ENCODE measurements at regions not wholly inside any gene's neighbourhood (a gene's known extent, or its start where the extent isn't known, plus 50 kb on each side); places are given as distances from the start of the nearest gene placed in this dataset.

DNA sequence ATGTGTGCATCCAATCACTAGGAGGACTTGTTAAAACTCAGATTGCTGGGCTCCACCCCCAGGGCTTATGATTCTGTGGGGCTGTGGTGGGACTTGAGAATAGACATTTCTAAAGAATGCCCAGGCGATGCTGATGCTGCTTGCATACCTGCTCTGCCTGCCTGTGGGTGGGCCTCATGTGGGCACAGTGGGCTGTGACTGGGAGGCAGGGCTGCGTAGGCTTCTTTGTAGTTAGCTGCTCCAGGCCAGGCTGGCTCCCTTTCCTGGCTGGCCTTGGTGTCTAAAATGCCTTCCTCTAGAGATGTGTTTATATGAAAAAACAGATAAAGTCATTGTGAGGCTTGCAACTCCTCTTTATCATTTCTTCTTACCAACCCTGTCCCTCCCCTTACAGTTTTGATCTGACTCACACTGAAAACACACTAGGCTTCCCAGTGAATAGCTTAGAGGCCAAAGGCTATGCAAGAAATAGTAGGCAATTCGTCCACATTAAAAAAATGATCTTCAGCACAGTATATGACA lies 495.5 kb upstream of the MAP3K7 start:
- TF ChIP-seq GATA3 (IDR thresholded peaks at IDR 0.05; ENCODE audit: low read depth, low read length), result no peak
- no peak for TF ChIP-seq GATA2 (IDR thresholded peaks at IDR 0.05; ENCODE audit: low read depth, low read length)

DNA sequence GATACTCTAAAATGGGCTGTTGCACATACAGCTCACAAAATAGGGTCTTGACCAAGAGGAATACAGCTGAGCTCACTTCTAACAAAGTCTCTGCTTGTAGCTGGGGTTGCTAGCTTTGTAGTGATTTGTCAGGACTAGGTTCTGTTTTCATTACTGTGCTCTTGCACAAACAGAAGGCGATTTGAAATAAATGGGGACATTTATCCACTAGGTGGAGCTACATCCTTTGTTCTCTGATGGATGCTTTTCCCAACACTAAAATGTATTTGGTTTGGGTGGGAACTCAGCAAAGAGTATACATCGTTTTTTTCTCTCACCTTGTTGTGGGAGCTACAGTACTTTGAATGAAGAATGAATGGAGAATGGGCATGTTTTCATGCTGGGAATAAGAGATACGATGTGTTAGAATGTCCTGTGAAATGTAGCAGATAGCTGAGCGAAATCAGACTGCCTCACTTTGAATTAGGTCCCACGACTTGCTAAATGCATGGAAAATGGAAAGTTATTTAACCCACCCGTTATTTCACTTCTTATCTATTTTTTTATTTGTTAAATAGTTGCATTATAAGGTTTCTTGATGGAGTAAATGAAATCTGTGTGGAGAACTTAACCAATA lies 494.7 kb upstream of the MAP3K7 start:
- no peak for TF ChIP-seq GATA3 (IDR thresholded peaks at IDR 0.05; ENCODE audit: low read depth, low read length)
- TF ChIP-seq GATA2 (IDR thresholded peaks at IDR 0.05; ENCODE audit: low read depth, low read length), result no peak

DNA sequence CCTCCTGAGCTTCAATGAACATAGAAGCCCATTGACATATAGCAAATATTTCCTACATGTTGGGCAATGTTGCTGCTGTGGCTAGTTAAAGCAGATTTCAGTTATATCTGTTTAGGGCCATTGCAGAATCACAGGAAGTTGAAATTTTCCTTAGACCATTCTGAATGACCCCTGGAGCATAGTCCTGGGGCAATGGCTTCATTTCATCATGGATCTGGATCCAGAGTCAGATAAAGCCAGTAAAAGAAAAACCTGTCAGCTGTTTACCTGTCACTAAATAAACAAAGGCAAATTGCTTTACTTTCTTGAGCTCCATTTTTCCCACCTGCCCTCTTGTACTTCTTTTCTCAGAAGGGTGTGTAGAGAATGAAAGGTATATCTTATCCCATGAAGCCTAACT lies 494.0 kb upstream of the MAP3K7 start:
- TF ChIP-seq GATA3 (IDR thresholded peaks at IDR 0.05; ENCODE audit: low read depth, low read length), result no peak
- TF ChIP-seq GATA2 (IDR thresholded peaks at IDR 0.05; ENCODE audit: low read depth, low read length), result no peak

DNA sequence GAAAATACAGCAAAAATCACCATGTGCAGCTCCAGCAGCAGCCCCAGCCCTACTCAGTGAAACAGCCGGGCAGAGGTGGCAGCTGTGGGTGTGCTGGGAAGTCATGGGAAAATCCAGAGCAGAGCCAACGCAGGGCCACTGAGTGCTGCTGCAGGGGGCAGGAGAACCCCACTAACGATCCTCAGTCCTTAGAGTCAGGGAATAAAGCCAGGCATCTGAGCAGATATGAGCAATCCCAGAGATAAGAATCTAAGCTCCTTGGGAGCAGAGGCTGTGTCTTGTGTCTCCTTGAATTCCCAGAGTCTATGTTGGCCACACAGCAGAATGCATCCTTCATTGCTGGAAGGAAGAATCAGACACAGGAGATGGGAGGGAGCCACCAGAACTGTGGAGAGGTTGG lies 493.1 kb upstream of the MAP3K7 start:
- TF ChIP-seq GATA2 (IDR thresholded peaks at IDR 0.05; ENCODE audit: low read depth, low read length) (no peak), GATA3 (IDR thresholded peaks at IDR 0.05; ENCODE audit: low read depth, low read length) (no peak)

DNA sequence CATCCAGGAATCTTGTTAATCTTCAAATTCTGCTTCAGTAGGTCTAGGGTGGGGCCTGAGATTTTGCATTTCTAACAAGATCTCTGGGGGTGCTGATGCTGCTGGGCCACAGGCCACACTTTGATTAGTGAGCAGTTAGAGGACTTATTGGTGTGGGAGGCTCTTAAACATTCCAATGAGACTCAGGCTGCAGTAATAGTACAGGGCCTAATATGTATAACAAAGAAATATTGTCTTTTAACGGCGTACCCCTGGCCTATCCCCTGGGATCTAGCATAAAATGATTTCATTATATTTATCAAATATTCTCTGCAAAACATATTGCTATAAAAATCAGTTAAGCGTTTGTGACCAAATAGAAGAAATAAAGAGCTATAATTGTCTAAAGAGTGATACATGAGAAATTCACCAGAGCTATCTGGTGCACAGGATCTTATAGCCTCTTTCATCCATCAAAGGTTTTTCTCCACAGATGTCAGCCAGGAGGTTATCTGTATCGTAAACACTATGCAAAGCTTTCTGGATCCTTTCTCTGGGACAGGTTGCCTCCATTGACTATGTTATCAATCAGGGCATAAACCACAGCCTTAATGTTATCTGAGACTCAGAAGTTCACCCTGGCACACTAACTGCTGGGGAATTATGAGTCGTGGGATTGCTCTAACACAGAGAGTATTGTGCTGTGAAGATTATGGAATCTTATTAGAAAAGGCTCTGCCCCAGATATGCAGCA lies 488.5 kb upstream of the MAP3K7 start:
- no peak for TF ChIP-seq GATA3 (IDR thresholded peaks at IDR 0.05; ENCODE audit: low read depth, low read length)
- TF ChIP-seq GATA2 (IDR thresholded peaks at IDR 0.05; ENCODE audit: low read depth, low read length), result no peak

DNA sequence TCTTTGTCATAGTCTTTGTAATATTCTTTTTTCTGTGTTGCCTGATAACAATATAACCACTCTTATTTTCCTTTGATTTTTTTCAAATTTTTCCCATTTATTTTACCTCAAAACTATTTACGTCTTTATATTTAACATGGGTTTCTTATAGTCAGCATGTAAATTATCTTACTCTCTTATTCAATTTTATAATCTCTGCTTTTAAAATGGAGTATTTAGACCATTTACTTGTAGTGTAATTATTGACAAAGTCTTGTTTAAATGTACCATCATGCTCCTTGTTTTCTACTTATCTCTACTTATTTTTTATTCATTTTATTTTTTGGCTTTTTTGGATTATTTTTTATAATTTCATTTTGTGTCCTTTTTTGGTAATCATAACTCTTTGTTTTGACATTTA lies 476.5 kb upstream of the MAP3K7 start:
- TF ChIP-seq GATA2 (IDR thresholded peaks at IDR 0.05; ENCODE audit: low read depth, low read length), result no peak
- no peak for TF ChIP-seq GATA3 (IDR thresholded peaks at IDR 0.05; ENCODE audit: low read depth, low read length)

DNA sequence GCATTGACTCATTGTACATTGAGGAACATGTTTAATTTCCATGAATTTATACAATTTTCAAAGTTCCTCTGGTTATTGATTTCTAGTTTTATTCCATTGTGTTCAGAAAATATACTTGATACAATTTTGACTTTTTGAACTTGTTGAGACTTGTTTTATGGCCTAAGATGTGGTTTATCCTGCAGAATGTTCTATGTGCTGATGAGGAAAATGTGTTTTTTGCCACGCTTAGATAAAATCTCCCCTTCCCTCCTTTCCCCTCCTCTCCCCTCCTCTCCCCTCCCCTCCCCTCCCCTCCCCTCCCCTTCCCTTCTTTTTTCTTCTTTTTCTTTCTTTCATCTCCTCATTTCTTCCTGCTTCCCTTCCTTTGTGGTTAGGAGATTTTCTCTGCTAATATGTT lies 470.8 kb upstream of the MAP3K7 start:
- no peak for TF ChIP-seq GATA3 (IDR thresholded peaks at IDR 0.05; ENCODE audit: low read depth, low read length)
- no peak for TF ChIP-seq GATA2 (IDR thresholded peaks at IDR 0.05; ENCODE audit: low read depth, low read length)

DNA sequence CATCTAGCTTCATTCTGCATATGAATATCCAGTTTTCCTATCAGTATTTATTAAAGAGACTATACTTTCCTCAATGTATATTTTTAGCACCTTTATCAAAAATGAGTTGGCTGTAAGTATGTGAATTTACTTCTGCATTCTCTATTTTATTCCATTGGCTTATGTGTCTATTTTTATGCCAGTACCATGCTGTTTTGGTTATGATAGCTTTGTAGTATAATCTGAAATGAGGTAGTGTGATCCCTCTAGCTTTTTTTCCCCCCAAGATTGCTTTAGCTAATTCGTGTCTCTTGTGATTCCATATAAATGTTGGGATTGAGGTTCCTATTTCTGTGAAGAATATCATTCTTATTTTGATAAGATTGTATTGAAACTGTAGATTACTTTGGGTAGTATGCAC lies 469.1 kb upstream of the MAP3K7 start:
- no peak for TF ChIP-seq GATA3 (IDR thresholded peaks at IDR 0.05; ENCODE audit: low read depth, low read length)
- TF ChIP-seq GATA2 (IDR thresholded peaks at IDR 0.05; ENCODE audit: low read depth, low read length), result no peak

DNA sequence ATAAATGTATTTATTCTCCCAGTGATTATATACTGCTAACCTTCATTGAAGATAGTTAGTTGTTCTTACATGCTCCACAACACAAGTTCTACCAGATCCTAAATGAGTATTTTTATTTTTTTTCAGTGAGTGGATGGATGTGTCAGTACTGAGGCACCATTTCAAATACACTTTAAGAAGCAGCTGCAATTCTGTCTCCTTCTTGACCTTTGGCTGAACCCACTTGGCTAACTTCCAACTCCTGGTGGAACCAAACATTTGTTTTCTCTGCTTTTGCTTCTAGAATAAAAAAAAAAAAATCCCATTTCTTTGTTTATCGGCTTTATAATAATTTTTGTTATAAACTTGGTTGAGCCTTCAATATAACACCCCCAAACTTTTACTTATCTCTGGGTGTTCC lies 458.3 kb upstream of the MAP3K7 start:
- TF ChIP-seq GATA2 (IDR thresholded peaks at IDR 0.05; ENCODE audit: low read depth, low read length) (no peak), GATA3 (IDR thresholded peaks at IDR 0.05; ENCODE audit: low read depth, low read length) (no peak)

DNA sequence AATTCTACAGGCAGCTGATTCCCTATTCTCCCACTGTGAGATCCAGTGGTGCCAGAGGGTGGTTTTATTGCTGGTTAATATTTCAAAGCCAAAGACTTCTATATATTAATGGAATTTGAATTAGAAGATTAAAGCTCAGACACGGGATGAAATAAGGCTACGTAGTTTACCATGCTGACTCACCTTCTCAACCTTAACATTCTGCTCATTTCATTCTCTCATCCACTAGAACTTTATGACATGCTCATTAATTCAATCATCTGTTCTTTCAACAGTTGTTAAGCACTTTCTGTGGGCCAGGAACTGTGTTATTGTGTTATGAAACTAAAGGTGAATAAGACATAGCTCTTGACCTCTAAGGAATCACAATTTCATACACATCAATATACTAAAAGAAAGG lies 456.9 kb upstream of the MAP3K7 start:
- TF ChIP-seq GATA2 (IDR thresholded peaks at IDR 0.05; ENCODE audit: low read depth, low read length) (no peak), GATA3 (IDR thresholded peaks at IDR 0.05; ENCODE audit: low read depth, low read length) (no peak)

DNA sequence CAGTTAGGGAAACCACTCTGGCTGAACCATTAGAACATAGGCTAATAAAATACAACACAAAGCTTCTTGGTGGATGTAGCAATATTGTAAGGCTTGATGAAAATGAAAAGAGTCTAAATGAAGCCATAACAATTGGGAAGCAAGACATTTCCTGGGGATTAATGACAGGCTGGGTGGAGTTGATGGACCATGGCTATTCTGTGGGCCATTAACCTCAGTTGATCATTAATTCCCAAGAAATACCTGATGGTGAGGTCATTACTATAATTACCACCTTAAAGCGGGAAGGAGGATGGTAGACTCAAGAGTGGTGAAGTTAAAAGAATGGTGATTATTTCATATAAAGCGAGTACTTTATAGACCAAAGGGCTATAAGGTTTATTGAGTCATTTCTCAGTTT lies 455.8 kb upstream of the MAP3K7 start:
- no peak for TF ChIP-seq GATA2 (IDR thresholded peaks at IDR 0.05; ENCODE audit: low read depth, low read length)
- no peak for TF ChIP-seq GATA3 (IDR thresholded peaks at IDR 0.05; ENCODE audit: low read depth, low read length)

DNA sequence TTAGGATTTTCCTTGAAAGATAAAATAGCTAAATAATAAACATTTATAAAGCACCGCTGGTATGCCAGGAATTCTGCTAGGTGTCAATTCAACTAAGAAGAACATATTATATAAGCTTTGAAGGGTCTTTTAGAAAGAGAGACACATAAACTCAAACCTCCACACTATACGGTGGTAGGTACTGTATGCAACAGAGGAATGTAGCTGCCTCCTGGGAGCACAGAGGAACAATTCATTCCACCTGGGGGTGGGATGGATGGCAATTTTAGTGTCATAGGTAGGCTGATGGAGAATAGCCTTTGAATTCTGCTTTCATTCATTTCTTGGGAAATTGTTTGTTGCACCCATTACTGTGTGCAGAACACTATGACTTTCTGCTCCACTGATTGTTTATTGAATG lies 447.1 kb upstream of the MAP3K7 start:
- TF ChIP-seq GATA2 (IDR thresholded peaks at IDR 0.05; ENCODE audit: low read depth, low read length) (no peak), GATA3 (IDR thresholded peaks at IDR 0.05; ENCODE audit: low read depth, low read length) (no peak)

DNA sequence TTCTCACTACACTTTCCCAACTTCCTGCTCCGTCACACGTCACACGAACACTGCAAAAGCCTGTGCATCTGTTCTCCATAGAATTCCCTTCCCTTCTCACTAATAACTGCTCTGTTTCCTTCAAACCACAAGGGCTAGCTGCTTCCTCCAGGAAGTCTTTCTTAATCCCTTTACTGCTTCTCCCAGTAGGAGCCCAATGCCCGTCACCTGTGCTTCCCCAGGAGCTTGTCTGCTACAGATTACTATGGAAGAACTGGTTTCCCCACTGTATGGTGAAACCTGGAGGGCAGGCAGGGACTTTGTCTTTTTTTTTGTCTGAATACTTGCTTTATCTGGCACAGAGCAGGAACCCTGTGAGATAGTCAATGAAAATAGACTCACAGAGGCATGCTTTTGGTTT lies 444.7 kb upstream of the MAP3K7 start:
- TF ChIP-seq GATA2 (IDR thresholded peaks at IDR 0.05; ENCODE audit: low read depth, low read length) (no peak), GATA3 (IDR thresholded peaks at IDR 0.05; ENCODE audit: low read depth, low read length) (no peak)

DNA sequence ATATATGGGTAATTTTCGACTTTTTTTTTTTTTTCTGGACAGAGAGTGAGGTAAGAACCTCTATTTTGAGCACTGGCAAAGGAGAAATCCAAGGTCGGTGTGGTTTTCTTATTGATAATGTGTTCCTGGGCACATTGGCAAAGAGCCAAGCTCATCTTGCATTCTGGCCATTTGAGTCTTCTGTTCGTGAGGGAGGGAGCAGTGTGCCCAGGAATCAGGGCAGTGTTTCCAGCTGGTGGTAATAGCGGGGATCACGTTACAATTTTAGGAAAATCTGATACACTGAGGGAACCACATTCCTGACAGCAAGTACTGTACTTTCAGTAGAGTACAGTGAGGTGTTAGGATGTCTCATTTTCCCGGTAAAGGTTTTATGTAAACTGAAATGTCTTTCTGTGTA lies 442.3 kb upstream of the MAP3K7 start:
- no peak for TF ChIP-seq GATA3 (IDR thresholded peaks at IDR 0.05; ENCODE audit: low read depth, low read length)
- TF ChIP-seq GATA2 (IDR thresholded peaks at IDR 0.05; ENCODE audit: low read depth, low read length), result no peak

DNA sequence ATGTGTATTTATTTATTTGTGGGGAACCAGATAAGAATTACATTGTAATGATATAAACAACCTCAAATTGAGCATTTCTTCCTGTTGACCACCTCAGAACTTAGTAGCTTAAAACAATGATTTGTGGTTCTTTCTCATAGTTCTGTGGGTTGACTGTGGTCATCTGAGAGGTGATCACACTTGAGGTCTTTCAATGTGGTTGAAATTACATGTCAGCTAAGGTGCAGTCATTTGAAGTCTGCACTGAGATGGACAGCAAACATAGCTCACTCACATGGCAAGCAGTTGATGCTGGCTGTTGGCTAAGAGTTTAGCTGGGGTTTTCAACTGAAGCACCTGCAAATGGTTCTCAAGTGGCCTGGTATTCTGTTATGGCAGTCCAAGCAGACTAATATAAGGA lies 436.7 kb upstream of the MAP3K7 start:
- TF ChIP-seq GATA2 (IDR thresholded peaks at IDR 0.05; ENCODE audit: low read depth, low read length), result no peak
- no peak for TF ChIP-seq GATA3 (IDR thresholded peaks at IDR 0.05; ENCODE audit: low read depth, low read length)
